ENCODE measurements at regions not wholly inside any gene's neighbourhood (a gene's known extent, or its start where the extent isn't known, plus 50 kb on each side); places are given as distances from the start of the nearest gene placed in this dataset.
"Not testable (repeated sequence)": the region's sequence is repeated elsewhere in the genome, so short reads cannot be mapped to it uniquely, and the experiment has no call there.

DNA sequence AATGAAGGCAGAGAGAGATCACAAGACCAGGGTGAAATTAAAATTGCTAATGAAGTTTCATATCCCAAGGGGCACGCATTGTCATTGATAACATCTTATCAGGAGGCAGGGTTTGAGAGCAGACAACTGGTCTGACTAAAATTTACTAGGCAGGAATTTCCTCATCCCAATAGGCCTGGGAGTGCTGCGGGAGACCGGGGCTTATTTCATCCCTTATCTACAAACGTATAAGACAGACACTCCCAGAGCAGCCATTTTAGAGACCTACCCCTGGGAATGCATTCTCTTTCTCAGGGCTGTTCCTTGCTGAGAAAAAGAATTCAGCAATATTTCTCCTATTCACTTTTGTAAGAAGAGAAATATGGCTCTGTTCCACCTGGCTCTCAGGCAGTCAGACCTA lies 533.0 kb downstream of the PYDC2 start:
- TF ChIP-seq CTCF (IDR thresholded peaks at IDR 0.05); POLR2AphosphoS5 (IDR thresholded peaks at IDR 0.05; ENCODE audit: low read depth, low read length); SIN3A (IDR thresholded peaks at IDR 0.05; ENCODE audit: borderline replicate concordance, insufficient read depth, low read depth, low read length): not testable (repeated sequence)
- TF ChIP-seq, protein P1, sequence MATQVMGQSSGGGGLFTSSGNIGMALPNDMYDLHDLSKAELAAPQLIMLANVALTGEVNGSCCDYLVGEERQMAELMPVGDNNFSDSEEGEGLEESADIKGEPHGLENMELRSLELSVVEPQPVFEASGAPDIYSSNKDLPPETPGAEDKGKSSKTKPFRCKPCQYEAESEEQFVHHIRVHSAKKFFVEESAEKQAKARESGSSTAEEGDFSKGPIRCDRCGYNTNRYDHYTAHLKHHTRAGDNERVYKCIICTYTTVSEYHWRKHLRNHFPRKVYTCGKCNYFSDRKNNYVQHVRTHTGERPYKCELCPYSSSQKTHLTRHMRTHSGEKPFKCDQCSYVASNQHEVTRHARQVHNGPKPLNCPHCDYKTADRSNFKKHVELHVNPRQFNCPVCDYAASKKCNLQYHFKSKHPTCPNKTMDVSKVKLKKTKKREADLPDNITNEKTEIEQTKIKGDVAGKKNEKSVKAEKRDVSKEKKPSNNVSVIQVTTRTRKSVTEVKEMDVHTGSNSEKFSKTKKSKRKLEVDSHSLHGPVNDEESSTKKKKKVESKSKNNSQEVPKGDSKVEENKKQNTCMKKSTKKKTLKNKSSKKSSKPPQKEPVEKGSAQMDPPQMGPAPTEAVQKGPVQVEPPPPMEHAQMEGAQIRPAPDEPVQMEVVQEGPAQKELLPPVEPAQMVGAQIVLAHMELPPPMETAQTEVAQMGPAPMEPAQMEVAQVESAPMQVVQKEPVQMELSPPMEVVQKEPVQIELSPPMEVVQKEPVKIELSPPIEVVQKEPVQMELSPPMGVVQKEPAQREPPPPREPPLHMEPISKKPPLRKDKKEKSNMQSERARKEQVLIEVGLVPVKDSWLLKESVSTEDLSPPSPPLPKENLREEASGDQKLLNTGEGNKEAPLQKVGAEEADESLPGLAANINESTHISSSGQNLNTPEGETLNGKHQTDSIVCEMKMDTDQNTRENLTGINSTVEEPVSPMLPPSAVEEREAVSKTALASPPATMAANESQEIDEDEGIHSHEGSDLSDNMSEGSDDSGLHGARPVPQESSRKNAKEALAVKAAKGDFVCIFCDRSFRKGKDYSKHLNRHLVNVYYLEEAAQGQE (IDR thresholded peaks at IDR 0.05; ENCODE audit: insufficient read depth in 1 of 2, low read depth in 2 of 2, low read length in 1 of 2): not testable (repeated sequence)

All from Panc1 (cell line).